ENCODE measurements at regions not wholly inside any gene's neighbourhood (a gene's known extent, or its start where the extent isn't known, plus 50 kb on each side); places are given as distances from the start of the nearest gene placed in this dataset.
"Not testable (repeated sequence)": the region's sequence is repeated elsewhere in the genome, so short reads cannot be mapped to it uniquely, and the experiment has no call there.

GRCh38 chr12:97797473-97797872, 334.9 kb downstream of the RMST start:
- no peak for DNase-seq (ENCODE audit: low read depth in 2 of 2)

GRCh38 chr12:97800561-97800960, 338.0 kb downstream of the RMST start:
- no peak for DNase-seq (ENCODE audit: low read depth in 2 of 2)

DNA sequence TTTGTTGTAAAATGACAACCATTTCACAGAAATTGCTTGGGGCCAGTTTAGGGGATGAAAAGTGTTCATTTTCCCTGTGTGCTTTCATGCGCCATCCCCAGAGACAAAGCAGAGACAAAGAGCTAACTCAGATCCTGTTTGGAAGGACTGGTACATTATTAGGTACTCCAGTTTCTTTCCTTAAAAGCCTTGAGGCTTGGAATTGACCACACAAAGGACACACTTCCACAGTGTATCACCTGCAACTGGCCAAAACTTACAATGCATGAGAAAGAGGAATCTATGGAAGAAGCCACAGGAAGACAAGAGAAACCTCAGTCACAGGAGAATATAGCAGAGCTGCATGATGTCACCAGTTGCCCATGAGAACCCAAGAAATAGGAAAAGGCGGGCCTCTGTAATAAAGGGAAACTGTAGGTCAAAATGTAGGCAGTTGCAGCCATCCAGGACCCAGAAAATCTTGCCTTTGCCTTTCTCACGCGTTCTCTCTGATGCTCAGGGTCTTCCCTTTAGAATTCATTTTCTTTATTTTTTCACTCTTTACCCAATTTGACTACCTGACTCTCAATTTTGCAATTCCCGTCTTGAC, 339.0 kb downstream of the RMST start:
- no peak for DNase-seq (ENCODE audit: low read depth in 2 of 2)

DNA sequence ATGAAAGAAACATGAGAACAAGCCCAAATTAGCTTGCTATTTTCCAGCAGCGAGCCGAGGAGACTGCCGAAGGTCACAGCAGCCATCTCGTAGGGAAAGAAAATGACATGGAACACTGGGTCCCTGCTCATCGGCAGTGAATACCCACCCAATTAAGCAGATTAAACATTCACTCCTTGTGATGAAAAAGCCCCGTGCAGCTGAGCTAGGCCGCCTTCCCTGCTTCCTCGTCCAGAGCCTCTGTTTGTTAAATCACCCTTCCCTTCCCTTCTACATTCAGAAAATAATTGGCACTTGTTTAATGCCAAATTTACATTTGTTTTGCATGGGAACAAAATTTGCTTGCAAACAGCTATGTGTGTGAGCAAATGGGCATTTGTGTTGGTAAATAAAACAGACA, 342.5 kb downstream of the RMST start:
- DNase-seq (ENCODE audit: low read depth in 2 of 2): no peak

DNA sequence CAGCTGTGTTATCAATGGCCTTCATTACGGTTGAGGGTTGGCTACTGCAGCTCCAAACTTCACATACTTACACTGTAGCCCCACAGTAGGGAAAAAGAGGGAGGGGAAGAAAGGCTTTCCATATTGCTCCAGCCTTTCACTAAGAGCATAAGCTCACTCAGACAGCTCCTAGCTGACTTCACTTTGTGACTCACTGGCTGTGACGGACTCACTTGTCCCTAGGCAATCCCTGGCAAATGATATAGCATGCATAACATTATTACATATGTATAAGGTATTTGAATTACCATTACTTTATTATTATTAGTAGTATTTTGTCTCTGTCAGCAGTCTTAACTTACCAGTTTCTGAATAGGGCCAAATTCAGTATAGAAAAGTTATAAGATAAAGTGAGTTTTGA, 350.7 kb downstream of the RMST start:
- no peak for DNase-seq (ENCODE audit: low read depth in 2 of 2)

DNA sequence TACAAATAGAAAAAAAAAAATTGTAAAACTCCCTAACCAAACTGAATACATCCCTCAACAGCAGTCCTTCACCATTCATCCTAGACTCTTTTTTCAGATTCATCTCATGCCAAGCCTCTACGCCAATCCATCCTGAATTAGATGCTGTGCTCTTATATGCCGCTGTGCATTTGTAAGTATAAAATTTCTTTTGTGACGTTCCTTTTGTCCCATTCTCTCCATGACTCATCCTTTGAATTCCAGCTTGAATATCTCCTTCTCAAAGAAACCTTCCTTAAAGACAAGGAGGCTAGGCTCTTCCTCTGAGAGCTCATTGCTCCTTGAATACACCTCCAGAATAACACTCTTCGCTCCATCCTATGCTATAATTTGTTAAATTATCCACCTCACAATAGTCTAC, 359.2 kb downstream of the RMST start:
- DNase-seq (ENCODE audit: low read depth in 2 of 2): no peak

- DNase-seq (ENCODE audit: low read depth in 2 of 2): no peak
These were observed 372.9 kb downstream of the RMST start for GRCh38 chr12:97835541-97835940.

GRCh38 chr12:97837401-97837800, 374.8 kb downstream of the RMST start:
- DNase-seq (ENCODE audit: low read depth in 2 of 2): no peak

DNA sequence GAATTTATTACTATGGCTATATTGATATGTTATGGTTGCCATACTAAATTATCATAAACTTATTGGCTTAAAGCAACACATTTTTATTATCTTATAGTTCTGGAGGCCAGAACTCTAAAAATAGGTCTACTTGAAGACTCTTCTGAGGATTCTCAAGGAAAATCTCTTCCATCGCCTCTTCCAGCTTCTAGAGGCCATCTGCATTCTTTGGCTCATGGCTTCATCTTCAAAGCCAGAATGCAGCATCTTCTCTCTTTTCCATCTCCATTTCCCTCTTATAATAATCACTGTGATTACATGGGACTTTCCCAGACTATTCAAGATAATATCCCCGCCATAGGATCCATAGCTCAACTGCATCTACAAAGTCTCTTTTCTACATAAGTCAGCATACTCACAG, 385.4 kb downstream of the RMST start:
- DNase-seq (ENCODE audit: low read depth in 2 of 2): no peak

DNA sequence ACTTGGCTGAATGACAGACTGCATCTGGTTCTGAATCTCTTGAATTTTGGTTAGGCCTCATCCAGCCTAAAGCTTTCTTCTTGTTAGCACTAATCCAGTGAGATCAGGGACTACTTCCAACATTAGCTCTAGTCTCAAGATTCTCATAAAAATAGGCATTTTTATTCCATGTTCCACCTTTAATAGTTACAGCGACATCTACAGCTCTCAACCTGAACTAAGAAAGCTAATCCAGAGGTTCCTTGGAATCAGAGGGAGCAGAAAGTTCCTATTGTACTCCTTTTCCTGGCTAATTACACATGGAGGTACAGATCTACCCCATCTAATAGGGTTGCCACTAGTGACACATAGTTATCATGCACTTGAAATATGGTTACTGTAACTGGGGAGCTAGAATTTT, 391.9 kb downstream of the RMST start:
- no peak for DNase-seq (ENCODE audit: low read depth in 2 of 2)

- no peak for DNase-seq (ENCODE audit: low read depth in 2 of 2)
These were observed 399.5 kb downstream of the RMST start for GRCh38 chr12:97862072-97862471.

GRCh38 chr12:97875064-97875463, 412.5 kb downstream of the RMST start:
- no peak for DNase-seq (ENCODE audit: low read depth in 2 of 2)

DNA sequence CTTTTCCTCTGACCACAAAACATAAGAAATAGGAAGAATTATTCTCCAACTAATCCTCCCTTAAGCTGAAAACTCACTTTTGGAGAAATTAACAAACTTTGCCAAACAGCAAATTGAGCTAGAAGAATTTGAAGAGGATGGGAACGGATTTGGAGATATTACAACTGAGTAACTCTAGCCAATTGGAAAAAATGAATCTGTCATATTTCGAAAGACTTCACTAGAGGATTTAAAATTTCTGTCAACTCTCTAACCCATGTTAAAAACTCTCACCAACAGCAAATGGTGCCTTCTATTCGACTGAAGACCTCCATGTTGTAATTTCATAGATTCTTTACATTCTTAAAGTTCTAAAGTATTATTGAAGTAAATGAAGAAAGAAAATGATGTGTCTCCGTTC, 414.2 kb downstream of the RMST start:
- DNase-seq (ENCODE audit: low read depth in 2 of 2): no peak

DNA sequence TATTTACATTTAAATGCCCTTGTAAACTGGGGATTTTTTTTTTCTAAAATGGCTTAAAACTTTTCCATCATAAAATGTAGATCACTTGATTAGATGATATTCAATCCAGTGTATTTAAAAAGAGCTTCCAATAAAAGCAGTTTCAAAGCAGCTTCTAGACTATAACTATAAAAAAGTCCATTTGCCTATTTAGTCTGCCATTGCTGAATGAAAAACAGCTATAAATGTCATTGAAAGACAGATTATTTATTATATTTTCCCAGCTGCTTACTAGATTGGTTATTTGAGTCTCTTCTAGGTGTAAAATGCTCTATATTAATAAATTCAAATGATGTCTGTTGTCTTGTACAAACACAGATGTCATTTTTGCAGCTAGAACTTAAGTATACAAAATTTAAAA, 414.8 kb downstream of the RMST start:
- no peak for DNase-seq (ENCODE audit: low read depth in 2 of 2)

DNA sequence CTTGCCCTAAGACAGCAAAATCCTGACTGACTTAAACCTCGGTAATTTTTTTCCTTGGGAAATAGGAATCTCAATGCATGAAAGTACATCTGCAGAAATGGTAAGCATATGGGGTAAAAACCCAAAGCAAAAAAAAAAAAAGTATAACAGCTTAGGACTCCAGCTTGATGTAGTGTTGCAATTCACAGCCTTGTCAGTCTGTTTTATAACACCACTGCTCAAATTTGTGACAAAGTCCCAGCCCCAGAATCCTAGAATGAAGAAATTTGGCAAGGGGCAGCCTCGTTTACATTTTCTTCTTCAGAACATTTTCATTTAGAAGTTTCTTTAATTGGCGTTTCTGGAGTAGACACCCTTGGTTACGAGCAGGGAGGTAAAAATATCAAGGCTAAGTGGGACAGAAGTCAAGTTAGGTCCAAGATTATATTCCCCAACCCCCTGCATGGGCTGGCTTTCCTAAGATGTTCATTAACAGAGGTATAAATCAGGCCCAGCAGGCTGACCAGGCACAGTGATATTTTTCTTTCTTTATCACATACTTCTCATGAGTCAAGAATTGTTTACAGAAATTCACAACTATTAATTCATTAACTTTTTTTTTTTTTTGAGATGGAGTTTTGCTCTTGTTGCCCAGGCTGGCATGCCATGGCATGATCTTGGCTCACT, 424.0 kb downstream of the RMST start:
- DNase-seq (ENCODE audit: low read depth in 2 of 2): no peak

GRCh38 chr12:97897881-97898280, 435.3 kb downstream of the RMST start:
- DNase-seq (ENCODE audit: low read depth in 2 of 2): not testable (repeated sequence)

- no peak for DNase-seq (ENCODE audit: low read depth in 2 of 2)
These were observed 436.9 kb downstream of the RMST start for GRCh38 chr12:97899529-97899928.

DNA sequence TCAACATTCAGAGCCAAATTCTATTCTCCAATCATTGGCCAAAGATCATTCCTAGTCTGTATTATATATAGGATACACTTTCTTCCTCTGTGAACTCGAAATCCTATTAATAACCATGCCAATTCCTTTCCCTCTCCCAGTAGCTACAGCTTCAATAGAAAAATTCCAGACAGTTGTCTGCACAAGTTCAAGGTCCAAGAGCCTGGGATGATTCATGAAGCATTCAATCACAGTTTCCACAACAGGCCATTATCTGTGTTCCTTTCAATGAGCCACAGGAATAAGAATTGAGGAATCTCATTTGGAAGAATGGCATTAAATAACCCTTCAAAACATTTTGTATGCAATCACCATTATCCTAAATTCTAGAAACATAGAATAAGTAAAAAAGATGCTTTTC, 437.4 kb downstream of the RMST start:
- no peak for DNase-seq (ENCODE audit: low read depth in 2 of 2)

DNA sequence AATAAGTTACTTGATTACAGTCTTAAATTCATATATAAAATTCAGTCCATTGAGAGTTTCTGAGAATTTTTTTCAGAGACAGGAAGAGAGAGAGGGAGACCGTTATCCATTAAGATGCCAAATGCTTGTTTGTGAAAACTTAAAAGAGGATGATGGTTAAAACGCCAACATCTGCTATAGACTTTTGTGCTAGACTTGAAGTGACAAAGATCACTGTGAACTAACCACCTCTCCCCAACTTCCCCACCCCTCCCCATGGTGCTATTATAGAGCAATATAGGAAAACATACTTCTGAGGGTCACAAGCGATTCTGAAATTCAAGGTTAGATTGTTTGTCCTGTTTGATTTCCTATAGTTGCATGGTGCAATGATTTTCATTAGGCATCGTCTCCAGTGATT, 440.8 kb downstream of the RMST start:
- DNase-seq (ENCODE audit: low read depth in 2 of 2): no peak

GRCh38 chr12:97907504-97907903, 444.9 kb downstream of the RMST start:
- DNase-seq (ENCODE audit: low read depth in 2 of 2): no peak

DNA sequence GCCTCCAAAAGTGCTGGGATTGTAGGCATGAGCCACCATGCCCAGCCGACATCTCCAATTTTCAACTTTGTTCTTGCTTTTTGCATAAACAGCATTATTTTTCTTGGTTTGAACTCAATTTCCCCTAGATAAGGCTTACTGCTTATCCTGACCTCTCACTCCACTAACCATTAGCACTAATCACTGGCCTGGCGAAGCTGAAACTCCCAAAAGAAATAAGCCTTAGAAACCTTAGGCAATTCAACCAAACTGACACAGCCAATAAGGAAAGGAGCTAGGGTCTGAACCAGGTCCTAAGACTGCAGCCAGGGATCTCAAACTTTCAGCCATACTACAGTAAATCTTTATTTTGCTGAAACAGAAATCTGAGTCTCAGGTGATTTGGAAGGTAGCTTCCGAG, 448.0 kb downstream of the RMST start:
- DNase-seq (ENCODE audit: low read depth in 2 of 2): no peak

GRCh38 chr12:97912943-97913342, 450.3 kb downstream of the RMST start:
- DNase-seq (ENCODE audit: low read depth in 2 of 2): no peak

DNA sequence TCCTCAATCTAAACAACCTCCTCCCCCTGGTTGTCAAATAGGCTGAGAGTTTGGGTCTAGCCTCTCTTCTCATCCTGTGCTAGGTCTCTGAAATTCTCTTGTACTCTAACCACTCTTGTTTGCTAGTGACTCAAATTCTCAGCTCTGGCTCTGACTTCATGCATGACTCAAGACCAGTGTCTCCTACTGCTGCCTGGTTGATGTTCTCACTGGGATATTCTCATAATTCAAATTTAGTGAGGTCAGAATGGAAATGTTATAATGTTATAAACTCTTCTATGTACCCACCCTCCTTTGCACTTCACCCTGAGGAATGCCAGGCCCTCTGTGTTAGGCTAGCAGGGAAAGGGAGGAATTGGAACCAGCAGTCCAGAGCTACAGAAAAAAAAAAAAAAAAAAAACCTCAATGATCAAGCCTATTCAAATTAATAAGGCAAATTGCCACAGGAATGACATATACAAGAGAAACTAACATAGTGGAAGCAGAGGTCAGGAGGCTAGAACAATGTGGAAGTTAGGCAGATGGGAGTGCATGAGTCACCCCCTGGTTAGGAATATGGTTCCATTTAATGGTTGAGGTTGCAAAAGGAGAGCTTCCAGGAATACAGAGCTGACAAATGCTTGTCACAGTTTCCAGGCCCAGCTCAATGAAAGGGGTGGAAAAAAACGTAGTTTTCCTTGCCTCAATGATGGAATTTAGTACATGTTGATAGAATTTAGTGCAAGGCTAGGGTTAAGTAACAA, 459.5 kb downstream of the RMST start:
- no peak for DNase-seq (ENCODE audit: low read depth in 2 of 2)
